ENCODE measurements at regions not wholly inside any gene's neighbourhood (a gene's known extent, or its start where the extent isn't known, plus 50 kb on each side); places are given as distances from the start of the nearest gene placed in this dataset.

DNA sequence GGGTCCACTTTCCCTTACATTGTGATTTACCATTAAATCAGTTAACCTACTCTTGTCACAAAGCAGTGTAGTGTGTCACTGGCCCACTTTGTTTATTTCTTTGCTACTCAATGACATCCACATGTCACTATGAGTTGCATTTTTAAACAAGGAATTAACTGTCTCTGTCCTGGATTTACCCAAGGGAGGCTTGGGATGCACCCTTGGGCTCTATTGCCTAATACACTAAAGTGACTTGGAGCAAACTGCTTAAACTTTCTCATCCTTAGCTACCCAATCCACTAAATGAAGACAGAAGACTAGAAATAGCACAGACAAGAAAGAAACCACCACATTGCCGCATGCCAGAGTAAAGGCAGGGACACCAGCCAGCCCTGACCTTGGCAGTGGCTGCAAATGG is 136.2 kb upstream of the TIAM1 start:
- 100% methylated on average over 1 of the region's 1 CpG; no CpG with 5 or more reads in 1 of the 2 experiments for WGBS, 2 experiments (ENCODE audit: insufficient coverage in 1 of 2, insufficient read length in 1 of 2)
- H3K4me3 ChIP-seq (ENCODE audit: low read length) = no peak overlapping the region

DNA sequence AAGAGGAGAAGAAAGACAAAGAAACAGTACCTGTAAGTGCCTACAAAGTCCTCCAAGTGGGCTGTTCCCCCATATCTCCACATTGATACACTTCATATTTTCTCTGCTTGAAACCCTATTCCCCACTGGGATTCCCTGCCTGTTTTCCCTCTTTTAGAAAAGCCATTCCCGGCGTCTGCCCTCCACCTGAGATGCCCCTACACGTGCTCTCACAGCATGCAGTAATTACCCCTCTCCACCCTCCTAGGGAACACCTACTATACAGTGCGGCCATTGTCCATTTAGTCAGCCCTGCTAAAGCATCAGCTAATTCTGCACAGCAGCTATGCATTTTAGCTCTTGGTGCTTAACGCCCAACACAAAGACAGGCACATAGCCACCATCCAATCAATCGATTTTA is 135.7 kb upstream of the TIAM1 start:
- H3K9me3 Mint-ChIP-seq = peaks cover 37% of the 10 kb centered on the region
- no peak for TF ChIP-seq CTCF (conservative IDR thresholded peaks at IDR 0.05)
- H3K4me1 Mint-ChIP-seq = peaks cover 3% of the 10 kb centered on the region
- Histone ChIP-seq H3K36me3 (ENCODE audit: control insufficient read depth, insufficient read depth, low read length) (no peaks in the 10 kb centered on the region), H3K9ac (ENCODE audit: extremely low read depth, low read length, poor library complexity, severe bottlenecking) (no peak overlapping the region), H3K27me3 (ENCODE audit: control insufficient read depth, insufficient read depth, low read length, poor library complexity, severe bottlenecking) (no peaks in the 10 kb centered on the region), H3K4me3 (ENCODE audit: low read length) (no peak overlapping the region), H3K4me1 (ENCODE audit: control insufficient read depth, insufficient read depth, low read length) (no peaks in the 10 kb centered on the region), H3K27ac (ENCODE audit: low read depth, low read length) (no peak overlapping the region), H3K9me3 (ENCODE audit: control insufficient read depth, low read length) (peaks cover 24% of the 10 kb centered on the region)
- 71 to 79% methylated on average over 6 of the region's 6 CpGs for WGBS, 2 experiments (ENCODE audit: insufficient coverage in 1 of 2, insufficient read length in 1 of 2)
- H3K27ac Mint-ChIP-seq = no peak overlapping the region
- no peaks in the 10 kb centered on the region for H3K27me3 Mint-ChIP-seq (ENCODE audit: insufficient read depth)
- peaks cover 12% of the 10 kb centered on the region for H3K36me3 Mint-ChIP-seq (ENCODE audit: low read depth)
- no peak for DNase-seq
- no peak overlapping the region for H3K4me3 Mint-ChIP-seq

More for the DNA sequence above, 136.2 kb upstream of the TIAM1 start:
- no peak overlapping the region for H3K27ac Mint-ChIP-seq
- H3K27me3 ChIP-seq (ENCODE audit: control insufficient read depth, insufficient read depth, low read length, poor library complexity, severe bottlenecking) = no peaks in the 10 kb centered on the region
- no peaks in the 10 kb centered on the region for H3K4me1 ChIP-seq (ENCODE audit: control insufficient read depth, insufficient read depth, low read length)
- H3K36me3 Mint-ChIP-seq (ENCODE audit: low read depth) = peaks cover 17% of the 10 kb centered on the region
- peaks cover 2% of the 10 kb centered on the region for H3K4me1 Mint-ChIP-seq
- no peak for DNase-seq
- peaks cover 42% of the 10 kb centered on the region for H3K9me3 Mint-ChIP-seq
- no peaks in the 10 kb centered on the region for H3K27me3 Mint-ChIP-seq (ENCODE audit: insufficient read depth)
- H3K9me3 ChIP-seq (ENCODE audit: control insufficient read depth, low read length) = peaks cover 25% of the 10 kb centered on the region
- no peak for TF ChIP-seq CTCF (conservative IDR thresholded peaks at IDR 0.05)
- no peaks in the 10 kb centered on the region for H3K36me3 ChIP-seq (ENCODE audit: control insufficient read depth, insufficient read depth, low read length)
- H3K4me3 Mint-ChIP-seq = no peak overlapping the region
- H3K27ac ChIP-seq (ENCODE audit: low read depth, low read length) = no peak overlapping the region
- H3K9ac ChIP-seq (ENCODE audit: extremely low read depth, low read length, poor library complexity, severe bottlenecking) = no peak overlapping the region

DNA sequence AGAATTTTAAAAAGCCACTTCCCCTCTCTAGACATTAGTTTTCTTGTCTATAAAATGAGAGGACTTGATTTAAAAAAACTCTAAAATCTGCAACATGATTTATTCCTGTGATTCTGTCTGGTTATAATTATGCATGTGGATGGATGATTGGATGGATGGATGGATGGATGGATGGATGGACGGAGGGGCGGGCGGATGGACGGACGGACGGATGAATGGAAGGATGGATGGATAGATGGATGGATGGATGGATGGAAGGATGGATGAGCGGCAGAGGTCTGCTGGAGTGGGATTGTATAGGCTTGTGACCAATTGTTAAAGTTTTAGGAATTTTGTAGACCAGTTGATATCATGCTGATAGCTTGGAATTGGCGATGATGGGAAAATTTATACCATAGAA is 135.2 kb upstream of the TIAM1 start:
- WGBS, 2 experiments (ENCODE audit: insufficient coverage in 1 of 2, insufficient read length in 1 of 2) = 94 to 100% methylated on average over 2 to 7 of the region's 8 CpGs
- Mint-ChIP-seq H3K4me3 (no peak overlapping the region), H3K27me3 (ENCODE audit: insufficient read depth) (no peaks in the 10 kb centered on the region), H3K4me1 (peaks cover 3% of the 10 kb centered on the region), H3K9me3 (peaks cover 32% of the 10 kb centered on the region), H3K36me3 (ENCODE audit: low read depth) (peaks cover 10% of the 10 kb centered on the region), H3K27ac (no peak overlapping the region)
- H3K27me3 ChIP-seq (ENCODE audit: control insufficient read depth, insufficient read depth, low read length, poor library complexity, severe bottlenecking) = no peaks in the 10 kb centered on the region
- no peak overlapping the region for H3K4me3 ChIP-seq (ENCODE audit: low read length)
- no peak overlapping the region for H3K9ac ChIP-seq (ENCODE audit: extremely low read depth, low read length, poor library complexity, severe bottlenecking)
- no peak for TF ChIP-seq CTCF (conservative IDR thresholded peaks at IDR 0.05)
- DNase-seq = no peak
- no peak overlapping the region for H3K27ac ChIP-seq (ENCODE audit: low read depth, low read length)
- H3K4me1 ChIP-seq (ENCODE audit: control insufficient read depth, insufficient read depth, low read length) = no peaks in the 10 kb centered on the region
- no peaks in the 10 kb centered on the region for H3K36me3 ChIP-seq (ENCODE audit: control insufficient read depth, insufficient read depth, low read length)
- peaks cover 24% of the 10 kb centered on the region for H3K9me3 ChIP-seq (ENCODE audit: control insufficient read depth, low read length)

All from endodermal cell (in vitro differentiated cells).